ENCODE measurements at regions not wholly inside any gene's neighbourhood (a gene's known extent, or its start where the extent isn't known, plus 50 kb on each side); places are given as distances from the start of the nearest gene placed in this dataset.

- Histone ChIP-seq H3K4me2 (ENCODE audit: low read length) (no peak overlapping the region), H3F3A (ENCODE audit: insufficient read depth, low read length) (no peaks in the 10 kb centered on the region), H3K9me3 (ENCODE audit: low read length) (no peaks in the 10 kb centered on the region), H3K4me1 (ENCODE audit: insufficient read depth, low read length, severe bottlenecking) (no peaks in the 10 kb centered on the region), H2AFZ (ENCODE audit: low read length) (no peak overlapping the region), H3K9me2 (ENCODE audit: low read depth, low read length) (no peaks in the 10 kb centered on the region), H3K79me2 (ENCODE audit: insufficient read depth, low read length) (no peaks in the 10 kb centered on the region), H3K27ac (ENCODE audit: low read depth, low read length, poor library complexity, severe bottlenecking) (no peak overlapping the region), H3K9ac (ENCODE audit: low read length) (no peak overlapping the region), H3K4me3 (ENCODE audit: low read depth, low read length, poor library complexity, severe bottlenecking) (no peak overlapping the region), H3K27me3 (ENCODE audit: insufficient read depth, low read length) (no peaks in the 10 kb centered on the region), H4K20me1 (ENCODE audit: insufficient read depth, low read length) (no peaks in the 10 kb centered on the region), H3K36me3 (ENCODE audit: insufficient read depth, low read length) (no peaks in the 10 kb centered on the region)
- TF ChIP-seq CTCF (IDR thresholded peaks at IDR 0.05; ENCODE audit: low read length) = no peak
- no peak for TF ChIP-seq EZH2 (IDR thresholded peaks at IDR 0.05; ENCODE audit: borderline replicate concordance, low read length)
These were observed 900.8 kb downstream of the SLC4A3 start for GRCh38 chr2:220528180-220528675.

GRCh38 chr2:220531216-220531615, 903.8 kb downstream of the SLC4A3 start:
- Histone ChIP-seq H3K9ac (ENCODE audit: low read length) (no peak overlapping the region), H3K79me2 (ENCODE audit: insufficient read depth, low read length) (no peaks in the 10 kb centered on the region), H3K36me3 (ENCODE audit: insufficient read depth, low read length) (no peaks in the 10 kb centered on the region), H3K9me3 (ENCODE audit: low read length) (no peaks in the 10 kb centered on the region), H3F3A (ENCODE audit: insufficient read depth, low read length) (no peaks in the 10 kb centered on the region), H3K4me2 (ENCODE audit: low read length) (no peak overlapping the region), H3K27me3 (ENCODE audit: insufficient read depth, low read length) (no peaks in the 10 kb centered on the region), H4K20me1 (ENCODE audit: insufficient read depth, low read length) (no peaks in the 10 kb centered on the region), H3K4me3 (ENCODE audit: low read depth, low read length, poor library complexity, severe bottlenecking) (no peak overlapping the region), H3K9me2 (ENCODE audit: low read depth, low read length) (no peaks in the 10 kb centered on the region), H2AFZ (ENCODE audit: low read length) (no peak overlapping the region), H3K4me1 (ENCODE audit: insufficient read depth, low read length, severe bottlenecking) (no peaks in the 10 kb centered on the region), H3K27ac (ENCODE audit: low read depth, low read length, poor library complexity, severe bottlenecking) (no peak overlapping the region)
- no peak for TF ChIP-seq CTCF (IDR thresholded peaks at IDR 0.05; ENCODE audit: low read length)
- TF ChIP-seq EZH2 (IDR thresholded peaks at IDR 0.05; ENCODE audit: borderline replicate concordance, low read length) = no peak

GRCh38 chr2:220533485-220533884, 906.1 kb downstream of the SLC4A3 start:
- Histone ChIP-seq H3K9me2 (ENCODE audit: low read depth, low read length) (no peaks in the 10 kb centered on the region), H3K27ac (ENCODE audit: low read depth, low read length, poor library complexity, severe bottlenecking) (no peak overlapping the region), H3K9me3 (ENCODE audit: low read length) (no peaks in the 10 kb centered on the region), H3K36me3 (ENCODE audit: insufficient read depth, low read length) (no peaks in the 10 kb centered on the region), H4K20me1 (ENCODE audit: insufficient read depth, low read length) (no peaks in the 10 kb centered on the region), H3K27me3 (ENCODE audit: insufficient read depth, low read length) (no peaks in the 10 kb centered on the region), H3K79me2 (ENCODE audit: insufficient read depth, low read length) (no peaks in the 10 kb centered on the region), H3K4me2 (ENCODE audit: low read length) (no peak overlapping the region), H3K4me3 (ENCODE audit: low read depth, low read length, poor library complexity, severe bottlenecking) (no peak overlapping the region), H3F3A (ENCODE audit: insufficient read depth, low read length) (no peaks in the 10 kb centered on the region), H2AFZ (ENCODE audit: low read length) (no peak overlapping the region), H3K4me1 (ENCODE audit: insufficient read depth, low read length, severe bottlenecking) (no peaks in the 10 kb centered on the region), H3K9ac (ENCODE audit: low read length) (no peak overlapping the region)
- no peak for TF ChIP-seq EZH2 (IDR thresholded peaks at IDR 0.05; ENCODE audit: borderline replicate concordance, low read length)
- no peak; the same call in 1 of the 2 replicates for TF ChIP-seq CTCF (IDR thresholded peaks at IDR 0.05; ENCODE audit: low read length)

Data from OCI-LY1 (cell line).